Fibroblast of lung (primary cell): ENCODE measurements at regions not wholly inside any gene's neighbourhood (a gene's known extent, or its start where the extent isn't known, plus 50 kb on each side); places are given as distances from the start of the nearest gene placed in this dataset.

Experiments used
- CTCF ChIP-seq, 2 donors: IDR thresholded peaks in 1 of 2; conservative IDR thresholded peaks in 1 of 2; 1 replicate in 1 of 2; 2 replicates in 1 of 2; pipeline ENCODE4 v1.5.1; 2011 to 2012; ENCODE audit warnings: low read length in 2 of 2, control low read depth in 1 of 2, inconsistent platforms in 1 of 2, low read depth in 1 of 2, mild to moderate bottlenecking in 1 of 2
- EZH2 ChIP-seq: IDR thresholded peaks from 2 replicates; pipeline ENCODE4 v1.5.1; 2012; ENCODE audit warnings: low read length, control low read depth, mild to moderate bottlenecking; ENCODE audit errors: missing control alignments

DNA sequence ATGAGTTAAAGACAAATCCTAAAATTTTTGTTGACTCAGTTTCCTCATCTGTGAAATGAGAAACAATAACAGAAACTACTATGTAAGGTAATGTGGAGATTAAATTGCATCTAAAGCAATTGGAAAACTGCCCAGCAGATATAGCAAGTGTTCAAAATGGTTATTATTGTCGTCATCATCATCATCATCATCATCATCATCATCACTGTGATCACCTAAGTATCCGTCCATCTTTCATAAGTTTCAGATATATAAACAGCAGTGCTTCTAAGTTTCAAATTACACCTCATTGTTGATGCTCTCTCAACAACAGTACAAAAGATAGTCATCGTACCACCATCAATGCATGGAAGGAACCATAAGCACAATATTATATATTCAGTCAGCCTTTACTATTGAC, 379.9 kb downstream of the PDGFC start:
- TF ChIP-seq CTCF (conservative IDR thresholded peaks at IDR 0.05 in 1 of 2, IDR thresholded peaks at IDR 0.05 in 1 of 2; ENCODE audit: low read depth in 1 of 2, low read length in 2 of 2) (no peak), EZH2 (no peak)
